ENCODE measurements at regions not wholly inside any gene's neighbourhood (a gene's known extent, or its start where the extent isn't known, plus 50 kb on each side); places are given as distances from the start of the nearest gene placed in this dataset.

DNA sequence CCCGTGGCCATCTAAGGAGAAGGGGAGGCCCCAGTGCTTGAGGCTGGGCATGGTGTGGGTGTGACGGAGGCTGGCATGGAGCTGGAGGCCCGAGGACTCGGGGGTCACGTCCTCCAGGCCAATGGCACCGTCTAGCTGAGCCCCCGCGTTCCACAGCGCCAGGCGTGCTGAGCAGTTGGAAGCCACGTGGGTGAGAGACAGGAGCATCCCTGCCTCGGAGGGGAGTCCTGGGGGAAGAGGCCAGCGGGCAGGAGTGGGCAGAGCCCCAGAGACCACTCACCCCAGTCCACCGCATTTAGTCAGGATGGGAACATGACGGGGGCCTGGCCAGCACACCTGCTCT lies 78.8 kb downstream of the RMI2 start:
- no peaks in the 10 kb centered on the region for H3K9me2 ChIP-seq (ENCODE audit: insufficient read depth)
- no peak overlapping the region for H2AFZ ChIP-seq
- H3K36me3 ChIP-seq (ENCODE audit: low read depth): no peaks in the 10 kb centered on the region
- no peaks in the 10 kb centered on the region for H4K20me1 ChIP-seq (ENCODE audit: insufficient read depth)
- BruUV-seq (replicated peaks): no TSS peak
- H3K27ac ChIP-seq: no peak overlapping the region
- H3K27me3 ChIP-seq (ENCODE audit: insufficient read depth, low read depth): no peaks in the 10 kb centered on the region
- intact Hi-C loops (cut with micrococcal nuclease; ENCODE audit: unreplicated experiment): no loop called here
- no peak overlapping the region for H3K4me2 ChIP-seq
- no peaks in the 10 kb centered on the region for H3K4me1 ChIP-seq (replicated peaks; ENCODE audit: insufficient read depth)
- H3K9me3 ChIP-seq (ENCODE audit: insufficient read depth, low read depth): no peaks in the 10 kb centered on the region
- TF ChIP-seq, protein P1, sequence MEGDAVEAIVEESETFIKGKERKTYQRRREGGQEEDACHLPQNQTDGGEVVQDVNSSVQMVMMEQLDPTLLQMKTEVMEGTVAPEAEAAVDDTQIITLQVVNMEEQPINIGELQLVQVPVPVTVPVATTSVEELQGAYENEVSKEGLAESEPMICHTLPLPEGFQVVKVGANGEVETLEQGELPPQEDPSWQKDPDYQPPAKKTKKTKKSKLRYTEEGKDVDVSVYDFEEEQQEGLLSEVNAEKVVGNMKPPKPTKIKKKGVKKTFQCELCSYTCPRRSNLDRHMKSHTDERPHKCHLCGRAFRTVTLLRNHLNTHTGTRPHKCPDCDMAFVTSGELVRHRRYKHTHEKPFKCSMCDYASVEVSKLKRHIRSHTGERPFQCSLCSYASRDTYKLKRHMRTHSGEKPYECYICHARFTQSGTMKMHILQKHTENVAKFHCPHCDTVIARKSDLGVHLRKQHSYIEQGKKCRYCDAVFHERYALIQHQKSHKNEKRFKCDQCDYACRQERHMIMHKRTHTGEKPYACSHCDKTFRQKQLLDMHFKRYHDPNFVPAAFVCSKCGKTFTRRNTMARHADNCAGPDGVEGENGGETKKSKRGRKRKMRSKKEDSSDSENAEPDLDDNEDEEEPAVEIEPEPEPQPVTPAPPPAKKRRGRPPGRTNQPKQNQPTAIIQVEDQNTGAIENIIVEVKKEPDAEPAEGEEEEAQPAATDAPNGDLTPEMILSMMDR (conservative IDR thresholded peaks at IDR 0.05): no peak
- no peak for TF ChIP-seq EZH2 (IDR thresholded peaks at IDR 0.05; ENCODE audit: low read depth)
- H3F3A ChIP-seq (ENCODE audit: insufficient read depth, low read depth): no peaks in the 10 kb centered on the region
- DNase-seq: no peak
- ChIA-PET POLR2A (ENCODE audit: unreplicated experiment) (no interaction called here), CTCF (interaction anchor here (0.6 kb wide), 1 partner anchor 389 kb away, joined by 3 read pairs; no protein-coding TSS in a partner anchor)
- no peaks in the 10 kb centered on the region for H3K79me2 ChIP-seq (ENCODE audit: low read depth)
- H3K4me3 ChIP-seq: no peak overlapping the region

DNA sequence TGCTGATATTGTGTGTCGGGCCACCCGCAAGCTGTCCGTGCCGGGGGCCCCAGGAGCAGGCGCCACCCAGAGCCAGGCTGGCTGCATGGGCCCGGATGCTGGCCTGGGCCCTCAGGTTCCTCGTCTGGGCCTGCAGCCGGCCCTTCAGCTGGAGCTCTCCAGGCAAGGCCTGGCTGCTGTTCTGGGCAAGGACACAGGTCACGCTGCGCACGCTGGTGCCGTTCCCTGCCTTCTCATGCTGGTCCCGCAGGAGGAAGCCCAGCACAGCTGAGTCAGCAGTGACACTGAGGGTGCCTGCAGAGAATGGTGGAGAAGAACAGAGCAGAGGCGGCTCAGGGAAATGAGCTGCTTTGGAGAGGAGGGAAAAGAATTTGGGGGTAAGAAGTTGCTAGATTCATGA lies 79.9 kb downstream of the RMI2 start:
- H3K9me3 ChIP-seq (ENCODE audit: insufficient read depth, low read depth): no peaks in the 10 kb centered on the region
- no peaks in the 10 kb centered on the region for H3K36me3 ChIP-seq (ENCODE audit: low read depth)
- no peak overlapping the region for H3K27ac ChIP-seq
- H3K4me3 ChIP-seq: no peak overlapping the region
- no TSS peak for BruUV-seq (replicated peaks)
- intact Hi-C loops (cut with micrococcal nuclease; ENCODE audit: unreplicated experiment): no loop called here
- H3K4me1 ChIP-seq (replicated peaks; ENCODE audit: insufficient read depth): no peaks in the 10 kb centered on the region
- H3F3A ChIP-seq (ENCODE audit: insufficient read depth, low read depth): no peaks in the 10 kb centered on the region
- H3K79me2 ChIP-seq (ENCODE audit: low read depth): no peaks in the 10 kb centered on the region
- H3K4me2 ChIP-seq: no peak overlapping the region
- POLR2A ChIA-PET (ENCODE audit: unreplicated experiment): interaction anchor here (0.6 kb wide), 1 partner anchor 385 kb away, joined by 12 read pairs; no protein-coding TSS in a partner anchor
- H3K9me2 ChIP-seq (ENCODE audit: insufficient read depth): no peaks in the 10 kb centered on the region
- TF ChIP-seq EZH2 (IDR thresholded peaks at IDR 0.05; ENCODE audit: low read depth): no peak
- TF ChIP-seq, protein P1 (conservative IDR thresholded peaks at IDR 0.05): no peak
- CTCF ChIA-PET: no interaction called here
- no peaks in the 10 kb centered on the region for H4K20me1 ChIP-seq (ENCODE audit: insufficient read depth)
- H3K27me3 ChIP-seq (ENCODE audit: insufficient read depth, low read depth): no peaks in the 10 kb centered on the region
- no peak for DNase-seq
- H2AFZ ChIP-seq: no peak overlapping the region

DNA sequence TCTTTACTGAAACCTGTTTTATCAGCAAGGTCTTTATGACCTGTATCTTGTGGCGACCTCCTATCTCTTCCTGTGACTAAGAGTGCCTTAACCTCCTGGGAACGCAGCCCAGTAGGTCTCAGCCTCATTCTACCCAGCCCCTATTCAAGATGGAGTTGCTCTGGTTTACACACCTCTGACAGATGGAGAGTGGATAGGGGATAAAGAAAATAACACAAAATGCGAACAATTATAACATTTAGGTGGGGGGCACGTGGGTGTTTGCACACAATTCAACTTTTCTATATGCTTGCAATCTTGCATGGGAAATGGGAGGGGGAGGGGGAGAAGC lies 83.3 kb downstream of the RMI2 start:
- no peak for TF ChIP-seq EZH2 (IDR thresholded peaks at IDR 0.05; ENCODE audit: low read depth)
- TF ChIP-seq, protein P1 (conservative IDR thresholded peaks at IDR 0.05): no peak
- DNase-seq: no peak
- H3F3A ChIP-seq (ENCODE audit: insufficient read depth, low read depth): no peaks in the 10 kb centered on the region
- intact Hi-C loops (cut with micrococcal nuclease; ENCODE audit: unreplicated experiment): no loop called here
- no peaks in the 10 kb centered on the region for H3K9me2 ChIP-seq (ENCODE audit: insufficient read depth)
- H3K36me3 ChIP-seq (ENCODE audit: low read depth): no peaks in the 10 kb centered on the region
- no peak overlapping the region for H3K27ac ChIP-seq
- no peaks in the 10 kb centered on the region for H3K79me2 ChIP-seq (ENCODE audit: low read depth)
- H3K27me3 ChIP-seq (ENCODE audit: insufficient read depth, low read depth): peaks cover 4% of the 10 kb centered on the region; the same call in 1 of the 2 replicates
- H3K4me2 ChIP-seq: no peak overlapping the region
- H3K9me3 ChIP-seq (ENCODE audit: insufficient read depth, low read depth): no peaks in the 10 kb centered on the region
- ChIA-PET POLR2A (ENCODE audit: unreplicated experiment) (no interaction called here), CTCF (no interaction called here)
- no peak overlapping the region for H3K4me3 ChIP-seq
- H3K4me1 ChIP-seq (replicated peaks; ENCODE audit: insufficient read depth): no peaks in the 10 kb centered on the region
- H2AFZ ChIP-seq: no peak overlapping the region
- no peaks in the 10 kb centered on the region for H4K20me1 ChIP-seq (ENCODE audit: insufficient read depth)
- BruUV-seq (replicated peaks): no TSS peak

Data from PC-9 (cell line).